Activated CD4-positive, CD25-positive, alpha-beta regulatory T cell (primary cell): ENCODE measurements at regions not wholly inside any gene's neighbourhood (a gene's known extent, or its start where the extent isn't known, plus 50 kb on each side); places are given as distances from the start of the nearest gene placed in this dataset.

Experiments used
- DNase-seq, 4 experiments: peaks; one replicate each; lab custom pipeline; 2025; lab: John Stamatoyannopoulos, UW

GRCh38 chr13:91086936-91087716 lies 260.4 kb upstream of the MIR17HG start:
- no peak for DNase-seq

GRCh38 chr13:91097269-91097668 lies 250.2 kb upstream of the MIR17HG start:
- DNase-seq: no peak

GRCh38 chr13:91099877-91100276 lies 247.6 kb upstream of the MIR17HG start:
- no peak for DNase-seq

DNA sequence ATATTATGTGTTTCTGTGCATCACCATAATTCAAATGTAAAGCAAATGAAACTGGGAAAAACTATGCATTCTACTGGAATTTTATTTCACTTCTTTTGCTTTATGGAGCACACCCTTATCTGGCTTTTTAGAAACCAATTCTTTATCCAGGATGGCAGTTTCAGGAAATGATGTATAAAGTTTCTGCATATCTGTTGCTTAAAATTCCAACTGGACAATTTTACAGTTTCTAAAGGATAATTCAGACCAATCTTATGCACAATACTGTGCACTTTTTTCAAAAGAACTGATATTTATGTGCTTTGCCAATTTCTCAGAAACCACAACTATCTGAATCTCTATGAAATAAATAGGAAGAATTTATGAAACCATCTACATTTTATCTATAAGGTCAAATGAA lies 246.5 kb upstream of the MIR17HG start:
- no peak for DNase-seq

GRCh38 chr13:91101381-91101780 lies 246.1 kb upstream of the MIR17HG start:
- DNase-seq: no peak

DNA sequence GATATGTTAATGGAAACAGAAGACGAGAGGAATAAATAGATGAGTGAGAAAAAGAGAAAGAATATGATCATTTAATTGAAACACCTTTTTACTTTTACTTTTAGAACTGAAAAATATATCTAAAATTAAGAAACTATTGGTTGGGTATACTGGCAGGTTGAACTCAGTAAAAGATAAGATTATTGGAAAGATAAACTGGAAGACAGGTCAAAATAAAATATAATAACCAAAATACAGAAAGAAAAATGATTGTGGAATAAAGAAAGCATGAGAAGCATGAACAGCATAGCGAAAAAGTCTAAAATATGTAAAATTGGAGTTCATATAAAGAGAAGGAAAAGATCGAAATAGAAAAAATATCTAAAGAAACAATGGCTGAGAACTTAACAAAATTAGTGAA lies 242.2 kb upstream of the MIR17HG start:
- DNase-seq: no peak

GRCh38 chr13:91106565-91106964 lies 240.9 kb upstream of the MIR17HG start:
- no peak for DNase-seq

DNA sequence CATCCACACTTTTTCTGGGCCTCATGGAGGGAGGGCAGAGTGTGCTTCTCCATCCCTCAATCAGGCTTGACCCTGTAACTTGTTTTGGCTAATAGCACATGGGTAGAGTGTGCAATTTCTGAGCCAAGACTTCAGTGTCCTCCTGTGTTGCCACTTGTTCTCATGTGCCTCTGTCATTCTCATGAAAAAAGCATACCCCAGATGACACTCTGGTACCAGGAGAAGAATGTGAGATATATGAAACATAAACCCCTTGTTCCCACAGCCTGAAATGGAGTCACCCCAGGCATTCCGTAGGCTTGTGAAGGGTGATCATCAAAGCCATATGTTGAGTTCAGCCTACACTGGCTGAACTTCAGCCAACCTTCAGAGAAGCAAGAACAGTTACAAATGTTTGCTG lies 239.2 kb upstream of the MIR17HG start:
- no peak for DNase-seq

DNA sequence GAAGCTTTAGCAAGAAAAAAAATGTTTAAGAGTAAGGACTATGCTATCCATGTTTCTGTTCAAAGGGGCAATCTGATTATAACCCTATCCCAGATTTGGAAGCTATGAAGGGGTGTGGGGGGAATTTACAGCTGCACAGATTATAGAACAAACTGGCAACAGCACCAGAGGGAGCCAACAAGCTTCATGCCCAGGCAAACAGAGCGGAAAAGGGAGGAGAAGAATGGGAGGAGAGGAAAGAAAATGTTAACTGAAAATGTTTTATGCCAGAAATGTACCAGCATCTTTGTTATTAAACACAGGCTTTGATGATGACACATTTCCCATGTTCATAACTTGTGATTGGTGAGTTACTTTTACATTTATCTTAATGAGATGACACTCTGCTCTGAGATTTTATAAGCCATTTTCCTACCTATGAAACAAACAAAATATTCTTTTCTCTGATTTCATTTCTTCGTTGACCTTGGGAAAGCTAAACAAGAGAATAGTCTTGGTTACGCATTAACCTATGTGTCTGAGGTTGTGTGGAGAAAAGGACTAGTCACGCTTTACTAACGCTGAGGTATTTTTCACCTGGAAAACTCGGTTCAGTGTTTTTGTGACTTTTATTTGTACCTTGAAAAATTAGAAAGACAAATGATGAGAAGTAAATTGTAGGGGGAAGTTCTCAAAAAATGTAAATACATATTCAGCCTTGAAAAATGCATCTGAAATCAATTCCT lies 235.8 kb upstream of the MIR17HG start:
- DNase-seq: no peak

GRCh38 chr13:91112201-91112923 lies 235.1 kb upstream of the MIR17HG start:
- no peak for DNase-seq

DNA sequence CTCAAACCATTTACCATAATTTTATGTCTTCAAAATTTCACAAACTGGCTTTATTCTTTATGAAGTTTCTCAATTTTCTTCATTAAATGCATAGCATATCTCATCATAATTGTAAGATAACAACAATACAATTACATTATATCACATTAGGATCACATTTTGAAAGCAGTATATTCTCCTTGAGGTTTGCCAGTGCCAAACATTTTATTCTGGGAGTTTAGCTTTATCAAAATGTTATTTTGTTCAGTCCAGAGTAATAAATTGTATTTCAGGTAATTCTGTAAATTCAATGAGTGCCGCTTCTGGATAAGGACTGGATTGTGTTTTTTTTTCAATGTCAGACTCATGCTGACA lies 234.6 kb upstream of the MIR17HG start:
- no peak for DNase-seq

- DNase-seq: no peak
Measured at GRCh38 chr13:91115776-91116175, 231.7 kb upstream of the MIR17HG start.

- DNase-seq: no peak
Measured at GRCh38 chr13:91117351-91117750, 230.1 kb upstream of the MIR17HG start.

GRCh38 chr13:91119643-91120042 lies 227.8 kb upstream of the MIR17HG start:
- DNase-seq: no peak

DNA sequence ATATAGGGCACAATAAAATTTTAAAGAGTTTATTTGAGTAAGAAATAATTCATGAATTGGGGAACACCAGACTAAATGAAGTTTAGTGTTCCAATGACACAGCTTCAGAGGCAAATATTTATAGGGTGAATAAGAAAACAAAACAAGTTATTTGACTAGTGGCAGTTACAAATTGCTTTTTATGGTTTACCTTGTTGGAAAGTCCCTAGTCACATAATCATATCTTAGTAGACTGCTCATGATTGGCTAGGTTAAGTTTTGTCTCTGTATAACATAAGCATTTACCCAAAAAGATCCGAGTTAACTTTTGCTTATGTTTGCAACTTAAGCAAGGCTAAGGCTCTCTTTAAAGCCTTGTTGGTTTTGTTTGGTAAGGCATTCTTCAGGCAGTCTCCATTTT lies 224.7 kb upstream of the MIR17HG start:
- DNase-seq: no peak

DNA sequence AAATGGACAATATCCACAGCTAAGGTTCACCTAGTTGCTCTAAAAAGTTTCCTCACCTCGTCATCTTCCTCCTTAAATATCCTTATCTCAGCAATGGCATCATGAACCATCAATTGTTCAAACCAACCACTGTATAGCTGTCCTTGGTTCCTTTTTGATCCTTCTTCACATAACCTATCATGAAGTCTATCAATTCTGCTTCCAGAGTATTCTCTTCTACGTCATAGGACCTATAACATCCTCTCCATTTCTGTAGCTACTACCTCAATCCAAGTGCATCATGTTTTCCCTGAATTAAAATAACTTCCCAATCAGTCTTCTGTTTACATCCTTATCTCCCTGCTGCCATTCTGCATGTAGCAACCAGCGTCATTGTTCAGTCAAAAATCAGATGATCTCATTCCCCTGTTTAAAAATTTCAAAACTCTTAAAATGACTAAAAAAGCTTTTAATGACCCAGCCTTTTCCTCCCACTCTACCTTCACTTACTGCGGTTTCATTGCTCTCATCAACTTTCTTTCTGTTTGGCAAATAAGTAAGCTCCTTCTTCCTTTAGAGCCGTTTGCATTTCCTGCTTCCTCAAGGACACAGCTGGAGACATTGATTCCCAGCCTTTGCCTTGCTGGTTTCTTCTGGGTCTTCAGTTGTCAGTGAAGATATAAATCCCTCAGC lies 223.9 kb upstream of the MIR17HG start:
- DNase-seq: no peak

- DNase-seq: no peak
Measured at GRCh38 chr13:91126806-91127205, 220.7 kb upstream of the MIR17HG start.

GRCh38 chr13:91127995-91128394 lies 219.5 kb upstream of the MIR17HG start:
- DNase-seq: no peak

- no peak for DNase-seq
Measured at GRCh38 chr13:91132381-91132780, 215.1 kb upstream of the MIR17HG start.

GRCh38 chr13:91132786-91133185 lies 214.7 kb upstream of the MIR17HG start:
- no peak for DNase-seq

GRCh38 chr13:91133941-91134802 lies 213.3 kb upstream of the MIR17HG start:
- peak in 1 of 4 experiments; percentile 0 for DNase-seq

DNA sequence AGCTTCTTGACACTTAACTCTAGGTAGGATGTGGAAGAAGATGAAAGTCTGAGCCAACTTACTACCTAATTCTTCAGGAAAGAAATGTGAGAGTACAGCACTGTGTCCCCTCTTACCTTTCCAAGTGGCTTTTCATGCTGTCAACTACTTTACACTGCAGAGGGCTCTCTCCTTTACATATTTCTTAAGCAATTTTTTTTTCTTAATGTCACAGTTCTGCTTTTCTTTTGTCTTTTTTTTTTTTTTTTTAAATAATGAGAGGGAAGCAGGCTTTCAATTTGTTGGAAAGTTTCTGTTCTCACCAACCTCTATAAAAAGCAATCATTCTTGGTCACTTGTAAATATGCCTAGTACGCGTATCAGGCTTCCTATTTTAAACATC lies 212.7 kb upstream of the MIR17HG start:
- no peak for DNase-seq
